ENCODE measurements at regions not wholly inside any gene's neighbourhood (a gene's known extent, or its start where the extent isn't known, plus 50 kb on each side); places are given as distances from the start of the nearest gene placed in this dataset.

- TF ChIP-seq CTCF (IDR thresholded peaks at IDR 0.05) (no peak), POLR2A (IDR thresholded peaks at IDR 0.05) (no peak), POLR2AphosphoS5 (IDR thresholded peaks at IDR 0.05) (no peak)
These were observed 55.6 kb upstream of the DLG1 start for GRCh38 chr3:197353867-197354567.
